ENCODE measurements at regions not wholly inside any gene's neighbourhood (a gene's known extent, or its start where the extent isn't known, plus 50 kb on each side); places are given as distances from the start of the nearest gene placed in this dataset.

DNA sequence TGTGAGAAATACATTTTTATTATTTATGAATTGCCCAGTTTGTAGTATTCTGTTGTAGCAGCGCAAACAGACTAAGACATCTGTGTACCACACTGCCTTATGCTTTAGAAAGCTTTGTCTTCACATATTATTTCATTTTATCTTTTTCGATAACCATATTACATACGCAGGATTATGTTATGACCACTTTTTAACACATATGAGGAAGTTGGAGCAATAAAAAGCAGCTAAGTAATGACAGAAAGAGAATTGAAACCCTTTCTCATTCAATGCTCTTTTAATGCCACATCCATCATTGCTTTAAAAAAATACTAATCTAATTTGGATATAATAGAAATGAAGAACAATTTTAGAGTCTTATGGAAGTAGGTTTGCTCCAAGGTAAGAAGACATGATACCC, 99.7 kb downstream of the CT47B1 start:
- ChIA-PET CTCF (no interaction called here), POLR2A (no interaction called here)
- H3K79me2 ChIP-seq (ENCODE audit: insufficient read depth) = no peaks in the 10 kb centered on the region
- 37% methylated on average over 3 of the region's 3 CpGs for WGBS (ENCODE audit: low lambda C conversion rate)
- H3K9ac ChIP-seq = no peak overlapping the region
- no peaks in the 10 kb centered on the region for H3K4me1 ChIP-seq (ENCODE audit: control insufficient read depth in 1 of 2, insufficient read depth in 2 of 2, low read depth in 1 of 2, low read length in 1 of 2)
- no peaks in the 10 kb centered on the region for H3K36me3 ChIP-seq (replicated peaks in 1 of 2; ENCODE audit: control insufficient read depth in 1 of 2, insufficient read depth in 2 of 2, low read length in 1 of 2)
- no peaks in the 10 kb centered on the region for H3K9me2 ChIP-seq
- H3K4me2 ChIP-seq = no peak overlapping the region
- H3F3A ChIP-seq (replicated peaks; ENCODE audit: insufficient read depth) = no peaks in the 10 kb centered on the region
- no peak overlapping the region for H3K27ac ChIP-seq (ENCODE audit: low read depth in 2 of 2, low read length in 1 of 2)
- no peak for TF ChIP-seq RXRA (IDR thresholded peaks at IDR 0.05; ENCODE audit: borderline replicate concordance, low read depth)
- TF ChIP-seq, protein P1, sequence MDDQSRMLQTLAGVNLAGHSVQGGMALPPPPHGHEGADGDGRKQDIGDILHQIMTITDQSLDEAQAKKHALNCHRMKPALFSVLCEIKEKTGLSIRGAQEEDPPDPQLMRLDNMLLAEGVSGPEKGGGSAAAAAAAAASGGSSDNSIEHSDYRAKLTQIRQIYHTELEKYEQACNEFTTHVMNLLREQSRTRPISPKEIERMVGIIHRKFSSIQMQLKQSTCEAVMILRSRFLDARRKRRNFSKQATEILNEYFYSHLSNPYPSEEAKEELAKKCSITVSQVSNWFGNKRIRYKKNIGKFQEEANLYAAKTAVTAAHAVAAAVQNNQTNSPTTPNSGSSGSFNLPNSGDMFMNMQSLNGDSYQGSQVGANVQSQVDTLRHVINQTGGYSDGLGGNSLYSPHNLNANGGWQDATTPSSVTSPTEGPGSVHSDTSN (IDR thresholded peaks at IDR 0.05) = no peak
- no peak for TF ChIP-seq FOXJ3 (CRISPR knock-in tag; IDR thresholded peaks at IDR 0.05)
- TF ChIP-seq, protein P2, sequence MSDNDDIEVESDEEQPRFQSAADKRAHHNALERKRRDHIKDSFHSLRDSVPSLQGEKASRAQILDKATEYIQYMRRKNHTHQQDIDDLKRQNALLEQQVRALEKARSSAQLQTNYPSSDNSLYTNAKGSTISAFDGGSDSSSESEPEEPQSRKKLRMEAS (IDR thresholded peaks at IDR 0.05; ENCODE audit: low read depth) = no peak
- TF ChIP-seq, protein P3, sequence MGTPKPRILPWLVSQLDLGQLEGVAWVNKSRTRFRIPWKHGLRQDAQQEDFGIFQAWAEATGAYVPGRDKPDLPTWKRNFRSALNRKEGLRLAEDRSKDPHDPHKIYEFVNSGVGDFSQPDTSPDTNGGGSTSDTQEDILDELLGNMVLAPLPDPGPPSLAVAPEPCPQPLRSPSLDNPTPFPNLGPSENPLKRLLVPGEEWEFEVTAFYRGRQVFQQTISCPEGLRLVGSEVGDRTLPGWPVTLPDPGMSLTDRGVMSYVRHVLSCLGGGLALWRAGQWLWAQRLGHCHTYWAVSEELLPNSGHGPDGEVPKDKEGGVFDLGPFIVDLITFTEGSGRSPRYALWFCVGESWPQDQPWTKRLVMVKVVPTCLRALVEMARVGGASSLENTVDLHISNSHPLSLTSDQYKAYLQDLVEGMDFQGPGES (IDR thresholded peaks at IDR 0.05; ENCODE audit: low read depth, low read length) = no peak
- TF ChIP-seq RFX5 (IDR thresholded peaks at IDR 0.05; ENCODE audit: low read length) = no peak
- no peak for TF ChIP-seq EP300 (IDR thresholded peaks at IDR 0.05; ENCODE audit: borderline replicate concordance in 1 of 2, low read depth in 1 of 2, low read length in 1 of 2)
- no peak overlapping the region for H3K4me3 ChIP-seq (ENCODE audit: low read depth in 2 of 2, low read length in 1 of 2)
- H3K27me3 ChIP-seq (ENCODE audit: insufficient read depth) = peaks cover 6% of the 10 kb centered on the region; the same call in 1 of the 2 replicates
- H2AFZ ChIP-seq (ENCODE audit: low read depth) = no peak overlapping the region
- no peak for DNase-seq
- H3K9me3 ChIP-seq = no peaks in the 10 kb centered on the region
- H4K20me1 ChIP-seq (ENCODE audit: insufficient read depth) = no peaks in the 10 kb centered on the region

DNA sequence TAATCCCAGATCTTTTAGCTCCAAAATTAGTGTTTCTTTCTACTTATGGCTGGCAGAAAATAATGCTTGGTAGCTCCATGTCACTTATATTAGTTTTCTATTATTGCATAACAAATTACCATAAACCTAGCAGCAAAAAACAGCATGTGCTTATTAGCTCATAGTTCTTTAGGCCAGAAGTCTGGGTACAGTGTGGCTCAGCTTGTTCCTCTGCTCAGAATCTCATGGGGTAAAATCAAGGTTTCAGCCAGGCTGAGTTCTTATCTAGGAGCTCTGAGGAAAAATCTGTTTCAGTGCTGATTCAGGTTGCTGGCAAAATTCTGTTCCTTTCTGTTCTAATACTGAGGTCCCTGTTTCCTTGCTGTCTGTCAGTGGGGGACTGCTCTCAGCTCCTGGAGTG, 101.1 kb downstream of the CT47B1 start:
- POLR2A ChIA-PET = no interaction called here

More for the DNA sequence above, 101.1 kb downstream of the CT47B1 start:
- no peaks in the 10 kb centered on the region for H3K9me3 ChIP-seq
- H3K79me2 ChIP-seq (ENCODE audit: insufficient read depth) = no peaks in the 10 kb centered on the region
- H3K27ac ChIP-seq (ENCODE audit: low read depth in 2 of 2, low read length in 1 of 2) = no peak overlapping the region
- no peaks in the 10 kb centered on the region for H3F3A ChIP-seq (replicated peaks; ENCODE audit: insufficient read depth)
- DNase-seq = no peak
- no peak overlapping the region for H3K4me2 ChIP-seq
- H3K27me3 ChIP-seq (ENCODE audit: insufficient read depth) = peaks cover 6% of the 10 kb centered on the region; the same call in 1 of the 2 replicates
- H3K9me2 ChIP-seq = no peaks in the 10 kb centered on the region
- no peak overlapping the region for H2AFZ ChIP-seq (ENCODE audit: low read depth)
- no peak for TF ChIP-seq NRF1 (IDR thresholded peaks at IDR 0.05; ENCODE audit: low read depth, low read length)
- no peak for TF ChIP-seq MEF2A (IDR thresholded peaks at IDR 0.05; ENCODE audit: borderline replicate concordance, low read depth)
- TF ChIP-seq, protein P4, sequence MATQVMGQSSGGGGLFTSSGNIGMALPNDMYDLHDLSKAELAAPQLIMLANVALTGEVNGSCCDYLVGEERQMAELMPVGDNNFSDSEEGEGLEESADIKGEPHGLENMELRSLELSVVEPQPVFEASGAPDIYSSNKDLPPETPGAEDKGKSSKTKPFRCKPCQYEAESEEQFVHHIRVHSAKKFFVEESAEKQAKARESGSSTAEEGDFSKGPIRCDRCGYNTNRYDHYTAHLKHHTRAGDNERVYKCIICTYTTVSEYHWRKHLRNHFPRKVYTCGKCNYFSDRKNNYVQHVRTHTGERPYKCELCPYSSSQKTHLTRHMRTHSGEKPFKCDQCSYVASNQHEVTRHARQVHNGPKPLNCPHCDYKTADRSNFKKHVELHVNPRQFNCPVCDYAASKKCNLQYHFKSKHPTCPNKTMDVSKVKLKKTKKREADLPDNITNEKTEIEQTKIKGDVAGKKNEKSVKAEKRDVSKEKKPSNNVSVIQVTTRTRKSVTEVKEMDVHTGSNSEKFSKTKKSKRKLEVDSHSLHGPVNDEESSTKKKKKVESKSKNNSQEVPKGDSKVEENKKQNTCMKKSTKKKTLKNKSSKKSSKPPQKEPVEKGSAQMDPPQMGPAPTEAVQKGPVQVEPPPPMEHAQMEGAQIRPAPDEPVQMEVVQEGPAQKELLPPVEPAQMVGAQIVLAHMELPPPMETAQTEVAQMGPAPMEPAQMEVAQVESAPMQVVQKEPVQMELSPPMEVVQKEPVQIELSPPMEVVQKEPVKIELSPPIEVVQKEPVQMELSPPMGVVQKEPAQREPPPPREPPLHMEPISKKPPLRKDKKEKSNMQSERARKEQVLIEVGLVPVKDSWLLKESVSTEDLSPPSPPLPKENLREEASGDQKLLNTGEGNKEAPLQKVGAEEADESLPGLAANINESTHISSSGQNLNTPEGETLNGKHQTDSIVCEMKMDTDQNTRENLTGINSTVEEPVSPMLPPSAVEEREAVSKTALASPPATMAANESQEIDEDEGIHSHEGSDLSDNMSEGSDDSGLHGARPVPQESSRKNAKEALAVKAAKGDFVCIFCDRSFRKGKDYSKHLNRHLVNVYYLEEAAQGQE (IDR thresholded peaks at IDR 0.05; ENCODE audit: low read depth, low read length) = no peak
- H3K4me3 ChIP-seq (ENCODE audit: low read depth in 2 of 2, low read length in 1 of 2) = no peak overlapping the region
- peaks cover 0 to under 1% of the 10 kb centered on the region in 2 experiments; a peak in 1 of 4 replicates for H3K4me1 ChIP-seq (ENCODE audit: control insufficient read depth in 1 of 2, insufficient read depth in 2 of 2, low read depth in 1 of 2, low read length in 1 of 2)
- H4K20me1 ChIP-seq (ENCODE audit: insufficient read depth) = no peaks in the 10 kb centered on the region
- CTCF ChIA-PET = interaction anchor here (0.7 kb wide), 1 partner anchor 16 kb away, joined by 3 read pairs; no protein-coding TSS in a partner anchor
- no peak overlapping the region for H3K9ac ChIP-seq
- H3K36me3 ChIP-seq (replicated peaks in 1 of 2; ENCODE audit: control insufficient read depth in 1 of 2, insufficient read depth in 2 of 2, low read length in 1 of 2) = no peaks in the 10 kb centered on the region
